ENCODE measurements at regions not wholly inside any gene's neighbourhood (a gene's known extent, or its start where the extent isn't known, plus 50 kb on each side); places are given as distances from the start of the nearest gene placed in this dataset.
A peak's percentile ranks its signal among the peaks of the same experiment; 100 is the strongest.

- H3K9me3 ChIP-seq = no peaks in the 10 kb centered on the region
- H3K4me3 ChIP-seq = peak overlapping the region in 2 of 4 donors; percentile 19 to 27
- peak; percentile 13 to 21 for DNase-seq
- TF ChIP-seq CTCF (IDR thresholded peaks at IDR 0.05 in 4 of 5, conservative IDR thresholded peaks at IDR 0.05 in 1 of 5) (peak; percentile 62 to 91 (median 72)), POLR2A (IDR thresholded peaks at IDR 0.05) (no peak)
- peak overlapping the region in 3 of 4 donors; percentile 11 to 38 (median 17) for H3K27ac ChIP-seq
- in situ Hi-C loops (cut with MboI; ENCODE audit: low sequenced_read_pairs in 4 of 4) (loop anchor here in 3 of 4 donors (10.0 to 25.0 kb wide), 2 partner anchors 1142 to 1345 kb away; partner anchors contain the start of gene NTSR2 (in 1 of the 3)), intact Hi-C loops (cut with DNase I; ENCODE audit: low total_unique reads) (loop anchor here (1.0 to 5.0 kb wide), 2 partner anchors 290 to 1144 kb away; partner anchors contain the start of gene TRIB2)
- H3K36me3 ChIP-seq = no peaks in the 10 kb centered on the region
- ATAC-seq = peak; percentile 71 to 80
- H3K27me3 ChIP-seq = no peaks in the 10 kb centered on the region
- H3K4me1 ChIP-seq = peaks cover 0 to 4% of the 10 kb centered on the region in 2 donors
Measured at GRCh38 chr2:13006829-13007717, 290.3 kb downstream of the TRIB2 start.

GRCh38 chr2:13009027-13009642 is 292.4 kb downstream of the TRIB2 start:
- DNase-seq (no peak), ATAC-seq (no peak)
- Histone ChIP-seq H3K36me3 (no peaks in the 10 kb centered on the region), H3K27ac (no peak overlapping the region), H3K27me3 (peaks cover 0 to 3% (median 0%) of the 10 kb centered on the region in 3 donors), H3K9me3 (no peaks in the 10 kb centered on the region), H3K4me3 (no peak overlapping the region), H3K4me1 (no peaks in the 10 kb centered on the region)
- no peak for TF ChIP-seq POLR2A (IDR thresholded peaks at IDR 0.05)
- TF ChIP-seq CTCF (IDR thresholded peaks at IDR 0.05 in 4 of 5, conservative IDR thresholded peaks at IDR 0.05 in 1 of 5) = no peak
- in situ Hi-C loops (cut with MboI; ENCODE audit: low sequenced_read_pairs in 4 of 4) (loop anchor here in 3 of 4 donors (10.0 to 25.0 kb wide), 2 partner anchors 1144 to 1347 kb away; partner anchors contain the start of gene NTSR2 (in 1 of the 3)), intact Hi-C loops (cut with DNase I; ENCODE audit: low total_unique reads) (loop anchor here (5.0 kb wide), 1 partner anchor 292 kb away; the partner anchor contains the start of gene TRIB2)

GRCh38 chr2:13010283-13010682 is 293.5 kb downstream of the TRIB2 start:
- DNase-seq (no peak), ATAC-seq (no peak)
- Histone ChIP-seq H3K36me3 (no peaks in the 10 kb centered on the region), H3K4me1 (no peaks in the 10 kb centered on the region), H3K4me3 (no peak overlapping the region), H3K27ac (no peak overlapping the region), H3K9me3 (no peaks in the 10 kb centered on the region), H3K27me3 (peaks cover 0 to 3% (median 0%) of the 10 kb centered on the region in 3 donors)
- in situ Hi-C loops (cut with MboI; ENCODE audit: low sequenced_read_pairs in 4 of 4) (loop anchor here in 1 of 4 donors (25.0 kb wide), 1 partner anchor 1348 kb away; the partner anchor contains the start of gene NTSR2), intact Hi-C loops (cut with DNase I; ENCODE audit: low total_unique reads) (no loop called here)
- TF ChIP-seq CTCF (IDR thresholded peaks at IDR 0.05 in 4 of 5, conservative IDR thresholded peaks at IDR 0.05 in 1 of 5) (no peak), POLR2A (IDR thresholded peaks at IDR 0.05) (no peak)

- Histone ChIP-seq H3K9me3 (no peaks in the 10 kb centered on the region), H3K4me3 (no peak overlapping the region), H3K27ac (no peak overlapping the region), H3K36me3 (no peaks in the 10 kb centered on the region), H3K4me1 (no peaks in the 10 kb centered on the region), H3K27me3 (peaks cover 0 to 4% (median 0%) of the 10 kb centered on the region in 3 donors)
- TF ChIP-seq POLR2A (IDR thresholded peaks at IDR 0.05) (no peak), CTCF (IDR thresholded peaks at IDR 0.05 in 4 of 5, conservative IDR thresholded peaks at IDR 0.05 in 1 of 5) (no peak)
- DNase-seq = no peak
- in situ Hi-C loops (cut with MboI; ENCODE audit: low sequenced_read_pairs in 4 of 4) = loop anchor here in 1 of 4 donors (25.0 kb wide), 1 partner anchor 1352 kb away; the partner anchor contains the start of gene NTSR2
- ATAC-seq = no peak
- intact Hi-C loops (cut with DNase I; ENCODE audit: low total_unique reads) = no loop called here
Measured at GRCh38 chr2:13014783-13015182, 298.0 kb downstream of the TRIB2 start.

All from gastrocnemius medialis (tissue), 4 donors.